ENCODE measurements at regions not wholly inside any gene's neighbourhood (a gene's known extent, or its start where the extent isn't known, plus 50 kb on each side); places are given as distances from the start of the nearest gene placed in this dataset.
A peak's percentile ranks its signal among the peaks of the same experiment; 100 is the strongest.

DNA sequence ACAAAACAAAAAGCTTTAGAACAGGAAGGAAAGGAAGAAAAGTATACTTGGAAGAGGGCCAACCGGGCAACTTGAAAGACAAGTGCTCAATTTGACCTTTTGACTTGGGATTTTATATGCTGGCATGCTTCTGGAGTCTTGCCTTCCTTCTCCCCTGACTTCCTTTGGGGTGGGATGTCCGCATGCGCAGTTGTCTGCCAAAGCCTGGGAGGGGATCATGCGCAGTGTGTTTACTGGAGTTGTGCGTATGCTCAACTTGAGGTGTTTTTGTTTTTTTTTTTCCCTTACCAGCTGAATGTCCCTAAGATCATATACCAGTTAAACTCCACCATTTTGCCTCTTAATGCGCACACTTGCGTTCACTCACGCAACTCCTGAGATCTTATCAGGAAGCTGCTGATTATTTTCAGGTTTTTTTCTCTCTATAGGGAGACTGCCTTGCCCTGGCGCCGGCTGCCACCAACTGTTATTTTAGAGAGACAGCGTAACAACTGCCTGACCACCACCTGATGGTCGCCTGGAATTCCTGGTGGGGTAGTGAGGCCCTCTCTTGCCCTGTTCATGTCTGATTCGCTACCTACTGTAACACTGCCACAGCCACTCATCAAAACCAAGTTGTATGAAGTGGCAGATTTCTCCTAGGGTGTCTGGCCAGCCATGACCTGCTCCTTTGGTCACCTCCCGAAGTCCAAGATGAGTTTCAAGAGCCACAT is 138.7 kb upstream of the ZNF644 start:
- in situ Hi-C loops (cut with HindIII; ENCODE audit: low pct_unique_long_range_greater_than_20kb, low sequenced_read_pairs), result no loop called here
- no peak for DNase-seq (ENCODE audit: low read depth)

DNA sequence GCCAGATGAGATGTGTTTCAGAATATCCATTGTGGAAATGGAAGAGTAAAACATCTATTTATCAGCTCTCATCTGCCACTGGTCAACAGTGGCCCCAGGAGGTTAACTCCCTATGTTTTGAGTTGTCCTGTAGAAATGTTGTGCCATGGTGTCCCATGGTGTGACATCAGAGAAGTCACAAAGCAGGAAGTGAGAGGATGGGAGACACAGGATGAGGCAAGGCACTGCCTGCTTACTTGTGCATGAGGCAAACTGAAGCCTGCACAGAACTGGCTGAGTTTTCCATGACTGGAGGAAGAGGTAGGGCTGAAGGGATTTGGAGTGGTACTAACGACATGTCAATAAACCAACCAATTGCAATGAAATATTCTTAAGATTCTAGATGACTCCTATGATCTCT is 131.5 kb upstream of the ZNF644 start:
- no peak for DNase-seq (ENCODE audit: low read depth)
- in situ Hi-C loops (cut with HindIII; ENCODE audit: low pct_unique_long_range_greater_than_20kb, low sequenced_read_pairs), result no loop called here

DNA sequence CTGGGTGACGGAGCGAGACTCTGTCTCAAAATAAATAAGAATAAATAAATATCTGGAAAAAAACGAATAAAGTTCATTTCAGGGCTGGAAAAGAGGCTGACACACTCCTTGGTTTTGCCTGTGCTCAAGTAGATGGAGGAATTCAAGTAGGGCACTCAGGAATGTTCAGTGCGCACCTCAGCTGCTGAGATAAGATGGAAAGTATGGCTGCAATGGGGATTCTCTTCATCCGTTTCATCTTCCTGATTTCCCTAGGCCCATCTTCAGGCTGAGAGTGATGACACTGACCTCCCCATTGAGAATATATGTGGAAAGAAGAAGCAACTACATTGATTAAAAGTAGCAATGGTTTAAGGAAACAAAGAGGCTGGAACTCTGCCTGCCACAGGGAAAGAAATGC is 130.5 kb upstream of the ZNF644 start:
- DNase-seq (ENCODE audit: low read depth), result no peak
- in situ Hi-C loops (cut with HindIII; ENCODE audit: low pct_unique_long_range_greater_than_20kb, low sequenced_read_pairs), result no loop called here

DNA sequence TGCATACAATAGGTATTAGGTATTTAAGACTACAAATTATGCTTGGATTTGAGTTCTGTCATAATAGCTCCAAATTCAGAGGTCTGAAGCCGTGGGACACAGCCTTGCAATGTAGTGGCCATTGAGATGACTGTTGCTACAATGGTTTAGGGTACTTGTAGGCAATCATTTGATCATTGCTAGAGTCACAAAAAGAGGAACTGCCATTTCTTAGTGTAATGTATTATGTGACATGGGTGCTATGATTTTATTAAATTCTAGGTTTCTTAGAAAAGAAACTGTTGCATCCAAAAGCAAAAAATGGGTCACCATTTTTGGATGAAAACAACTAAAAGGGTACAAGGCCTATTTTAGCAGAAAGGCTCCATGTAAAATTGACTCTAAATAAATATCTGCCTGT is 129.9 kb upstream of the ZNF644 start:
- in situ Hi-C loops (cut with HindIII; ENCODE audit: low pct_unique_long_range_greater_than_20kb, low sequenced_read_pairs), result no loop called here
- DNase-seq (ENCODE audit: low read depth), result no peak

DNA sequence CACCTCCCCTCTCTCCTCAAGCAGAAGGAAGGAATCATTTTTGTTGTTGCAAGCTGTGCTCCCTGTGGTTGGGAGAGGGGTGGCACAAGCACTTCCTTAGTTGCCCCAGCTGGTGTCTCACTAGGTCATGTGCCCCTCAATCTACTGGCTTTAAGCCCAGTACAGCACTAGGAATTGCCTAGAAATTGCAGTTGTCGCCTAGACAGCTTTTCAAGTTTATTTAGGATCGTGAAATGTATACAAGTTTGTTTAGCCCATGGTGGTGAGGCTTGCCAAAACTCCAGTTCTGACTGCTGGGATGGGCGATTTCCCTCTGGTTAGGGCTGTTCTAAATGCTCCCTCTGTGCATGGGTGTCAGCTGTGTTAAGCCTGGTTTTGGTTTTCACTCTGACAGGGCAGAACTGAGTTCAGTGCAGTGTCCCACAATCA is 126.8 kb upstream of the ZNF644 start:
- no peak for DNase-seq (ENCODE audit: low read depth)
- in situ Hi-C loops (cut with HindIII; ENCODE audit: low pct_unique_long_range_greater_than_20kb, low sequenced_read_pairs), result no loop called here

DNA sequence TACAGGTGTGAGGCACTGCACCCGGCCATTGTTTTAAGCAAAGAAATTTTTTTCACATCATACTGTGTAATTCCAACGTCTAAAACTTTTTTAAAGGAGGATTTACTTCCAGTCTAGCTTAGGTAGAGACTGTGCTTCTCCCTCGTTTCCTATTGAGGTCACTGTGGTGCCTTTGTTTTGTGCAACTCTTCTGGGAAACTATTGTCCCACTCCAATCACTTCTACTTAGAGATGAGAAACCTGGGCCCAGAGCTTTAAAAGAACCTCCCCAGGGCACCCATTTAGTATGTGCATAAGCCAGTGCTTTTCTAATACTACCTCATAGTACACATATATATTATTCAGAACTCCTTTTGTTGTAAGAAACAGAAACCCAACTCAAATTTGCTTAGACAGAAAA is 120.0 kb upstream of the ZNF644 start:
- no peak for DNase-seq (ENCODE audit: low read depth)
- in situ Hi-C loops (cut with HindIII; ENCODE audit: low pct_unique_long_range_greater_than_20kb, low sequenced_read_pairs), result no loop called here

DNA sequence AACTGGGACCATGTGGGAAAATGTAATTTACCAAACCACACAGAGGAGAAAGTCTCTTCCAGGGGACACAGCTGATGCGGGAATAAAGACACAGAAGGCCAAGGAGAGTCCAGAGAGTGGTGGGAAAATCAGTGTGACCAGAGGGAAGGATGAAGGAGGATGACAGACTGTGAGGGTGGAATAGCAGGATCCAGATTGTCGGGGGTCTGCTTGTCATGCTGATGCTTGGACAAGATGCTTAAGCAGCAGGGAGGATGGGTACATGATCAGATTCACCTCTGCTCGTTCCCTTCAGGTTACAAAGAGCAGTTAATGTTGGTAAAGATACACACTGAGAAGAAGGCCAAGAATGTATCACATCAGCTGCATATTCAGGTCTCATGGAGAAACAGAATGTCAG is 117.1 kb upstream of the ZNF644 start:
- in situ Hi-C loops (cut with HindIII; ENCODE audit: low pct_unique_long_range_greater_than_20kb, low sequenced_read_pairs), result no loop called here
- no peak for DNase-seq (ENCODE audit: low read depth)

DNA sequence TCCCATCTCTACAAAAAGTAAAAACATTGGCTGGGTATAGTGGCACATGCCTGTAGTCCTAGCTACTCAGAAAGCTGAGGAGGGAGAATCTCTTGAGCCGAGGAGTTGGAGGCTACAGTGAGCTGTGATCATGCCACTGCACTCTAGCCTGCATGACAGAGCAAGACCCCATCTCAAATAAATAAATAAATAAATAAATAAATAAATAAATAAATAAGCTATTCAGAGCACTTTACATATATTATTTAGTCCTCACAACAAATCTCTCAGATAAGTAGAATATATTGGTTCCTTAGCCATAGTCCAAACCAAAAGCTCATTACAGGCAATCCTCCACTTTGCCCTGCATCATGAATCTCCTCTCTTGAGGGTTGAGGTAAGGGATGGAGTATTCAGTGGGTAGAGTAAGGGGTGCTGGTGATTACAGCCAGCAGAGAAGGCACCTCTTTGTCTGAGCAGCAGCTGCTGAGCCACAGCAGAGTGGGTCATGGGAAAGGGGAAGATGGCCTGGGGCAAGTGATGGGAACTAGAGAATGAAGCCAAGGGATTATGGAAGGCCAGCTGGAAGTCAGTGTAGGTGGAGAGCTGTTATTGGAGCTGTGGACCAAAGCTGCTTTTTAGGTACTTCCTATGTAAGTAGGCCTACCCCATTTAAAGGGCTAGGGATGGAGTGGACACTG is 115.5 kb upstream of the ZNF644 start:
- in situ Hi-C loops (cut with HindIII; ENCODE audit: low pct_unique_long_range_greater_than_20kb, low sequenced_read_pairs), result no loop called here
- no peak for DNase-seq (ENCODE audit: low read depth)

DNA sequence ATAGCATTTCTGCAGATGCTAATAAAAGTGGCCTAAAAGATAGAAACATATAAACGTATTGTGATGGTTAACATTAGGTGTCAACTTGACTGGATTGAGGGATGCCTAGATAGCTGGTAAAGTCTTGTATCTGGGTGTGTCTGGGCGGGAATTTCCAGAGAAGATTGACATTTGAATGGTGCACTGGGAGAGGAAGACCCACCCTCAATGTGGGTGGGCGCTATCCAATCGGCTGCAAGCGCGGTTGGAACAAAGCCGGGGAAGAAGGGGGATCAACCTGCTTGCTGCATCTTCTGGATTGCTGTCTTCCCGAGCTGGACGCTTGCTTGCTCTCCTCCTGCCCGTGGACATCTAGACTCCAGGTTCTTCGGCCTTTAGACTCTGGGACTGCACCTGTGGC is 114.0 kb upstream of the ZNF644 start:
- peak; percentile 1 for DNase-seq (ENCODE audit: low read depth)
- in situ Hi-C loops (cut with HindIII; ENCODE audit: low pct_unique_long_range_greater_than_20kb, low sequenced_read_pairs), result no loop called here

DNA sequence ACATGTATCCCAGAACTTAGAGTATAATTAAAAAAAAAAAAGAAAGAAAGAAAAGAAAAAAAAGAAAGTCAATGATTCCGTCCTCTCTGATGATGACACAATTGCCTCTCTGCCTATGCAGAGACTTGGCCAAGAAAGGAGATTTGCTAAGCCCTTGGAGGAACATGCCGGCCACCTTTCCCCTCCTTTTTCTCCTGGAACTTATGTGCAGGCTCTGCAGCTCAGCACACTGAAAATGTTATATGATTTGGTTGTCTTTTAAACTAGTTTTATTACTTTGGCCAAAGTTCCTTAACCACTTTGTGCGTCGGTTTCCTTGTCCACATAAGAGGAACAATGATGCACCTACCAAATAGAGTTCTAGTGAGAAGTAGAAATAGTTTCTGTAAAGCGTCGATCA is 111.4 kb upstream of the ZNF644 start:
- DNase-seq (ENCODE audit: low read depth), result no peak
- in situ Hi-C loops (cut with HindIII; ENCODE audit: low pct_unique_long_range_greater_than_20kb, low sequenced_read_pairs), result no loop called here

DNA sequence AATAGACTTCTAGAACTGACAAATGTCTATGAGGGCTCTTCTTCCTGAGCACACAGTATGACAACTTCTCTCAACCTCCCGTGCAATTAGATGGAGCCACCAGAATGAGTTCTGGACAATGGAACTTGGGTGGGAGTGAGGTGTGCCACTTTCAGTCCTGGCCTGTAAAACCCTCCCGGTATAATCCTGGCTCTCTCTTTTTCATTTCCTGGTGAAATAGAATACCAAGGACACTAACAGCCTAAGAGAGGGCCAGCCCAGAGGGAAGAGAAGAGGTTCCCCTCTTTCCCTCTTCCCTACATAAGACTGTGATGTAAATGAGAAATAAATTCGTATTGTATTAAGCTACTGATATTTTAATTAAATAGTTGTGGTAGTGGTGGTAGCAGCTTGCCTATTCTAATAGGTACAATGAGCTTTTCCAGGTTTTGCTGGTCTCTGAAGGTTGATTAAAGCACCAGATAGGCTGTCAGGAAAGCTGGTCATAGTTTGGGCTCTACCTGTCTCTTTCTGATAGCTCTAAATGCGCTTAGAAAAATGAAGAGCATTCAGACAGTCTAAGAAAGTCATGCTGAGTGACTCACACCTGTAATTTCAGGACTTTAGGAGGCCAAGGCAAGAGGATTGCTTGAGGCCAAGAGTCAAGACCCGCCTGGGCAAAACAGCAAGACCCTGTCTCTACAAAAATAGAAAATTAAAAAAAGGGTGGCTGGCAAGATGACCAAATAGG is 108.6 kb upstream of the ZNF644 start:
- in situ Hi-C loops (cut with HindIII; ENCODE audit: low pct_unique_long_range_greater_than_20kb, low sequenced_read_pairs), result no loop called here
- DNase-seq (ENCODE audit: low read depth), result no peak

DNA sequence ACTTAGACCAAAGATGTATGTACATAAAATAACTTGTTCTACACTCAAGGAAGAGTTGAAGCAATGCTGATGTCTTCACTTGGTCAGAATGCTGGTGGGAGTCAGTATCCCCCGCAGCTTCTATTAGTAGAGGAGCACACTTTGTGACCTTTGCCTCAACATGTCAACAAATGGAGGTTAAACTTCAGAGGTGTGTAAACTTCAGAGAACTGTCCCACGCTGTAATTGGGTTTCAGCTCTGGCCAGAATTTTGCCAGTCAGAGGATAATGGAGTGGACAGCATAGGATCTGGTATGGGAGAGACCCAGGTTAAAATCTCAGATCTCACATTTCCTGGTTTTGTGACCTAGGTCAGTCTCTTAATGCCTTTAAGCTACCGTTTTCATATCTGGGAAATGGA is 107.6 kb upstream of the ZNF644 start:
- DNase-seq (ENCODE audit: low read depth), result no peak
- in situ Hi-C loops (cut with HindIII; ENCODE audit: low pct_unique_long_range_greater_than_20kb, low sequenced_read_pairs), result no loop called here

DNA sequence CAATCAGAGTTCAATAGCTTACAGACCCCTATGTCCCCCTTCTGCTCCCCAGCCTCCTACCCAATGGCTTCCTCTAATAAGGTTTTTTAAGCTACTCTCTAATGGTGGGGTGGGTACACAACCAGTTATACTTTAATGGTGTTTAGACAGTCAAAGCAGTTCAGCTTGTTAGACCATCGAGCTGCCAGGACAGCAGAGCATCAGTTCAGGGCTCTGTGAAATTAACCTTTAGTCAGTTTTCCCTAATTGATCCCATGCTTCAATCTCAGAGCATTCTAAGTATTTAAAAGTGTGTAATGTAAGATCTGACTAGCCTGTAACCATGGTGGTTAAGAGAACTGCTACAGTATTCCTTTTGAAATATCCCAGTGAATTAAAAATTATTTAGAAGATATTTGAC is 107.2 kb upstream of the ZNF644 start:
- in situ Hi-C loops (cut with HindIII; ENCODE audit: low pct_unique_long_range_greater_than_20kb, low sequenced_read_pairs), result no loop called here
- no peak for DNase-seq (ENCODE audit: low read depth)

DNA sequence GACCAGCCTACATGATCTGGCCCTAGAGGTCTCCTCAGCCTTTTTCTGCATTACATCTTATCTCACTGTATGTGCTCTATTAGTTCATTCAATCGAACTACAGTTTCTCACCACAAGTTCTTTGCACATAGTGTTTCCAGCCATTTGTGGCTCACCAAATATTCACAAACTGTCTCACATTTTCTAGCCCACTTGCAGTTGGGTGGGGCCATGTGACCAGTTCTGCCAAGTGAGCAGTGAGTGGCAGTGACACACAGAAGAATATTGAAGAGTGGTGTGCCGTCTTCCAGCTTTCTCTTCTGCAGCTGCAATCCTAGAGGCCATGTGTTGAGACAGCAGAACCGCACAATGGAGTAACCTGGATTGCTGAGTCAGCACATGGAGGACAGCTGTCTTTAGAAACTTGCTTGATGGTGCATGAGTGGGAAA is 103.2 kb upstream of the ZNF644 start:
- in situ Hi-C loops (cut with HindIII; ENCODE audit: low pct_unique_long_range_greater_than_20kb, low sequenced_read_pairs), result no loop called here
- DNase-seq (ENCODE audit: low read depth), result no peak

DNA sequence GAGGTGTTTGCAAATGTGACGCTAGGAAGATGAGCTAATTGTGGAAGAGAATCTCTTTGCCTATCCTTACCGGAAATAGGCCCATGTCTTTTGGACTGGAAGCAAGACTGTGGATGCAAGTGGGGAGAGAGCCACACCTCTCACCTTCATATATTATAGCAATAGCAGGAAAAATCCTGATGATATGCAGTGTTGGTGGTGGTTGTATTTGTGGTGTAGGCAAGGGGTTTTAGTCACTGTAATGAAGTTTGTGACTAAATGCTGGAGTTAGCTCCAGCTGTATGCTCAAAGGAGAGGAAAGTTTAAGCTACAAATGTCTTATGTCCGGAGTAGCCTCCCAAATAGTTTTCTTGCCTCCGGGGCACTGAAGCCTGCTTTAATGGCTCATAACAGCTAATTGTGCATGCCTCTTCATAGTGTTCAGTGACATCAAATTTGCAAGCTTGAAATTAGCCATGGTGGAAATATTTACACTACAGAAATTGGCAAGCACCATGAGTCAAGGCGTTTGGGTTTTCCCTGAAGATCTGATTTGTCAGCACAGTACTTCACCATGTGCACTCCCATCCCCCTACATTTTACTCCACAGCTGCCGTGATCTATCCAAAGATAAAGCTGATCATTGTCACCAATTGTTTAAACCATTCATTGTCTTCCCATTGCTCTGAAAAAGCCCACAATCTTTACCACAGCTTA is 102.6 kb upstream of the ZNF644 start:
- no peak for DNase-seq (ENCODE audit: low read depth)
- in situ Hi-C loops (cut with HindIII; ENCODE audit: low pct_unique_long_range_greater_than_20kb, low sequenced_read_pairs), result no loop called here

DNA sequence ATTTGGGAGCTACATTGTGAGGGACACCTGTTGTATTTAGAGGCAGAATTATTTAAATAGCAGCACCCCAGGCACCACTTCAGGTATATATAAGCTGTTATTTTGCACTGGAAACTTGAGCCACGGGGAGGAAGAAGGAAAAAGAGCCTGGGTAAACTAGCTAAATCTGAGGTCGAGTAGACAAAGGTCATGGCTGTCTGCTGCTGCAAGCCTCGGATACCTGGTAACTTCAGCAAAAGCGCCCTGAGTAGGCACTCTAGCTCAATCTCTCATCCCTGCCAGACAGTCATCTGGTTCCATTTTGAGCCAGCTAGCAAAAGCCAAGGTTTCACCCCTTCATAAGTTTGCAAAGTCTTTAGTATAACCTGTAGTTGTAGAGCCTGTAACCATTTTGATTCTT is 101.9 kb upstream of the ZNF644 start:
- DNase-seq (ENCODE audit: low read depth), result no peak
- in situ Hi-C loops (cut with HindIII; ENCODE audit: low pct_unique_long_range_greater_than_20kb, low sequenced_read_pairs), result no loop called here

DNA sequence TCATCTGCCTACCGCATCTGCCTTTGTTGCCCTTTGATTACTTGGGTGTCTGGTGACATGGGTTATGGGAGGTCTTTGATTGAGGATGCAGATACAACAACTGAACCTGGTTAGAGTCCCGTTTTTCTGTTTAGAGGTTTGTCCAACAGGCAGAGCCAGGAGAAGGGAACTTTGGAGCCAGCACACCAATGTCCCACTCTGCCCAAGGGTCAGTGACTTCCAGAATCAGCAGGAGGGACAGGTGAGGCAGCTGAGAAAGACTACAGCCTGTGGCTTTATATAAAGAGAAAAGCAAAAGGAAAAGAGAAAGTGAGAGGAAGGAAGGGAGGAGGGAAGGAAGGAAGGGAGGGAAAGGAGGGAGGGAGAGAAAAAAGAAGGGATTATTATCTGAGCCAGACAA is 101.5 kb upstream of the ZNF644 start:
- in situ Hi-C loops (cut with HindIII; ENCODE audit: low pct_unique_long_range_greater_than_20kb, low sequenced_read_pairs), result no loop called here
- no peak for DNase-seq (ENCODE audit: low read depth)

DNA sequence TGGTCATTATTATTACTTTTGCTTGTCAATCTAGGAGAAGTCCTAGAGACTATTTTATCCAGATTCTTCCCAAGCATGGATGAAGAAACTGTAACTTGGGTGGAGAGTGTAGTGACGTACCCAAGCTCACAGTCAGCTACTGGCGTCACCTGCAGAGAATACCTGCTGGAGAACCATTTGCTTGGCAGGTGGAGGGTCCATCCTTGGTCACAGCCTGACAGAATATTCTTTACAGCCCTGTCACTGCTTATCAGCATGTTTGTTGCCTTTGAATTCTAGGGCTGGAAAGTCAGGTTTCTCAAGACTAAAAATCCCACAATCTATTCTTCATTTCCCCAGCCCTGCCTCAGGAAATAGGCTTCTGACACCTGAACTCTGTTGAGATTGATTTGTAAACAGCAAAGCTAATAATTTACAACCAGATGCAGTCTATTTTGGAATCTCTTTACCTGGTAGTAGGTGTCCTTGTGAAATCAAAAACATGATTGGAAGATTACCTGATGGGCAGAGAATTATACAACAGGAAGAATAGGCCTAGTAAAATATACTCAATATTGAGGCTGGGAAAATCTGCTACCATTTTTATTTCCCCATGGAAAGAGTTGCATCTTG is 100.4 kb upstream of the ZNF644 start:
- DNase-seq (ENCODE audit: low read depth), result no peak
- in situ Hi-C loops (cut with HindIII; ENCODE audit: low pct_unique_long_range_greater_than_20kb, low sequenced_read_pairs), result no loop called here

DNA sequence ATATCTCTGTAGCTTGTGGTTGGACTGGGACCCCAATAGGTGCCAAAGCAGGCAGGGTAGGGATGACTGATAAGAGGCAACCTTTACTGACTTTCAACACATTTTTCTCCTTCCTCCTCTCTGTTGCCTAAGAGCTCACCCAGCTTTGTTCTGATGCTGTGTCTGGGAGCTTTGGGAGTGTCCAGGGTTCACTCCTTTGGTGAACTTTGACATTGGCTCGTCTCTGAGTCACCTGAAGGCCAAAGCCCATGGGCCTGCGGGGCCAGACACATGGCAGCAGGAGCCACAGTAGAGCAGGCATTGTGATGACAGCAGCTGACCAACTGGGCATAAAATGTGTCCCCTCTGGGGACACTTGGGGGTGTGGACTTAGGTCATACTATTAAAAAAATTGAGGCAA is 99.5 kb upstream of the ZNF644 start:
- in situ Hi-C loops (cut with HindIII; ENCODE audit: low pct_unique_long_range_greater_than_20kb, low sequenced_read_pairs), result no loop called here
- no peak for DNase-seq (ENCODE audit: low read depth)
